ENCODE measurements at regions not wholly inside any gene's neighbourhood (a gene's known extent, or its start where the extent isn't known, plus 50 kb on each side); places are given as distances from the start of the nearest gene placed in this dataset.

- no peak overlapping the region for H3K27ac ChIP-seq (ENCODE audit: low read length)
- no peak overlapping the region for H3K9ac ChIP-seq (ENCODE audit: low read length)
- H3K79me2 ChIP-seq (ENCODE audit: low read length) = no peaks in the 10 kb centered on the region
- TF ChIP-seq EZH2 (IDR thresholded peaks at IDR 0.05; ENCODE audit: low read length, unreplicated experiment) (no peak), EZH2phosphoT487 (IDR thresholded peaks at IDR 0.05; ENCODE audit: borderline replicate concordance, low read length) (no peak)
- TF ChIP-seq, protein P1, sequence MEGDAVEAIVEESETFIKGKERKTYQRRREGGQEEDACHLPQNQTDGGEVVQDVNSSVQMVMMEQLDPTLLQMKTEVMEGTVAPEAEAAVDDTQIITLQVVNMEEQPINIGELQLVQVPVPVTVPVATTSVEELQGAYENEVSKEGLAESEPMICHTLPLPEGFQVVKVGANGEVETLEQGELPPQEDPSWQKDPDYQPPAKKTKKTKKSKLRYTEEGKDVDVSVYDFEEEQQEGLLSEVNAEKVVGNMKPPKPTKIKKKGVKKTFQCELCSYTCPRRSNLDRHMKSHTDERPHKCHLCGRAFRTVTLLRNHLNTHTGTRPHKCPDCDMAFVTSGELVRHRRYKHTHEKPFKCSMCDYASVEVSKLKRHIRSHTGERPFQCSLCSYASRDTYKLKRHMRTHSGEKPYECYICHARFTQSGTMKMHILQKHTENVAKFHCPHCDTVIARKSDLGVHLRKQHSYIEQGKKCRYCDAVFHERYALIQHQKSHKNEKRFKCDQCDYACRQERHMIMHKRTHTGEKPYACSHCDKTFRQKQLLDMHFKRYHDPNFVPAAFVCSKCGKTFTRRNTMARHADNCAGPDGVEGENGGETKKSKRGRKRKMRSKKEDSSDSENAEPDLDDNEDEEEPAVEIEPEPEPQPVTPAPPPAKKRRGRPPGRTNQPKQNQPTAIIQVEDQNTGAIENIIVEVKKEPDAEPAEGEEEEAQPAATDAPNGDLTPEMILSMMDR (conservative IDR thresholded peaks at IDR 0.05; ENCODE audit: low read depth, low read length) = no peak
- no peaks in the 10 kb centered on the region for H3K9me3 ChIP-seq (ENCODE audit: low read length)
- intact Hi-C loops (cut with micrococcal nuclease) = no loop called here
- H3K27me3 ChIP-seq (ENCODE audit: low read length) = no peaks in the 10 kb centered on the region
- no TSS peak for BruUV-seq (replicated peaks)
- H3F3A ChIP-seq (ENCODE audit: low read length, unreplicated experiment) = no peaks in the 10 kb centered on the region
- no peaks in the 10 kb centered on the region for H3K36me3 ChIP-seq (ENCODE audit: low read depth, low read length)
- DNase-seq (no peak), ATAC-seq (no peak)
- H3K9me2 ChIP-seq (replicated peaks; ENCODE audit: low read length) = no peaks in the 10 kb centered on the region
- no peak overlapping the region for H3K4me2 ChIP-seq (ENCODE audit: low read length)
- H3K4me1 ChIP-seq (ENCODE audit: insufficient read depth, low read length) = no peaks in the 10 kb centered on the region
- H4K20me1 ChIP-seq (ENCODE audit: low read length) = no peaks in the 10 kb centered on the region
- ChIA-PET CTCF (no interaction called here), POLR2A (ENCODE audit: unreplicated experiment) (no interaction called here)
- H2AFZ ChIP-seq (ENCODE audit: low read length) = no peak overlapping the region
- no peak overlapping the region for H3K4me3 ChIP-seq (ENCODE audit: low read length)
Measured at GRCh38 chr5:3214838-3215374, 380.7 kb upstream of the IRX1 start.

GRCh38 chr5:3214396-3214795 is 381.2 kb upstream of the IRX1 start:
- Histone ChIP-seq H3K9me3 (ENCODE audit: low read length) (no peaks in the 10 kb centered on the region), H3K27ac (ENCODE audit: low read length) (no peak overlapping the region), H3K4me2 (ENCODE audit: low read length) (no peak overlapping the region), H2AFZ (ENCODE audit: low read length) (no peak overlapping the region), H3K9ac (ENCODE audit: low read length) (no peak overlapping the region), H3K4me1 (ENCODE audit: insufficient read depth, low read length) (no peaks in the 10 kb centered on the region), H3K36me3 (ENCODE audit: low read depth, low read length) (no peaks in the 10 kb centered on the region), H3K27me3 (ENCODE audit: low read length) (no peaks in the 10 kb centered on the region), H3F3A (ENCODE audit: low read length, unreplicated experiment) (no peaks in the 10 kb centered on the region), H3K4me3 (ENCODE audit: low read length) (no peak overlapping the region), H3K79me2 (ENCODE audit: low read length) (no peaks in the 10 kb centered on the region), H3K9me2 (replicated peaks; ENCODE audit: low read length) (no peaks in the 10 kb centered on the region), H4K20me1 (ENCODE audit: low read length) (no peaks in the 10 kb centered on the region)
- ChIA-PET CTCF (no interaction called here), POLR2A (ENCODE audit: unreplicated experiment) (no interaction called here)
- intact Hi-C loops (cut with micrococcal nuclease) = no loop called here
- TF ChIP-seq, protein P1 (conservative IDR thresholded peaks at IDR 0.05; ENCODE audit: low read depth, low read length) = no peak
- TF ChIP-seq EZH2 (IDR thresholded peaks at IDR 0.05; ENCODE audit: low read length, unreplicated experiment) = no peak
- no peak for TF ChIP-seq EZH2phosphoT487 (IDR thresholded peaks at IDR 0.05; ENCODE audit: borderline replicate concordance, low read length)
- ATAC-seq (no peak), DNase-seq (no peak)
- no TSS peak for BruUV-seq (replicated peaks)

DNA sequence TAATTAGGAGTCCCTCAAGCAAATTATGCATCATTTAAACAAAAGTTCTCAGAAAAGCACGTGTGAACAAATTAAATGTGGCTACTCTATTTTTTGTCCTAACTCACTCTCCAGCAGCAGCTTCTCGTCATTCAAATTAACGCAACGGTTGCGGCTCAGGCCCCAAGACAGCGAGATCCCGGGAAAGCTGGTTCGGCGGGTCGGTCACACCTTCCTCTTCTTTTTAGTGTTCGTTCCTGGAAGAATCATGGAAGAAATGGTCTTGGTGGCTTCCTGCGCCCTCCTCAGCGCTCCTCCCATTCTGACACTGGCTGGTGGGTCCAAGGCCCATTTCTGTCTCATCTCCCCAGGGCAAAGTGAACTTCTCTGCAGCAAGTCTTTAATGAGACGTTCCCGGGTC is 382.8 kb upstream of the IRX1 start:
- Histone ChIP-seq H3K4me1 (ENCODE audit: insufficient read depth, low read length) (no peaks in the 10 kb centered on the region), H3K9me3 (ENCODE audit: low read length) (no peaks in the 10 kb centered on the region), H3K27ac (ENCODE audit: low read length) (no peak overlapping the region), H4K20me1 (ENCODE audit: low read length) (no peaks in the 10 kb centered on the region), H3K36me3 (ENCODE audit: low read depth, low read length) (no peaks in the 10 kb centered on the region), H3K4me2 (ENCODE audit: low read length) (no peak overlapping the region), H3K27me3 (ENCODE audit: low read length) (no peaks in the 10 kb centered on the region), H3K79me2 (ENCODE audit: low read length) (no peaks in the 10 kb centered on the region), H3K4me3 (ENCODE audit: low read length) (no peak overlapping the region), H3K9ac (ENCODE audit: low read length) (no peak overlapping the region), H3K9me2 (replicated peaks; ENCODE audit: low read length) (no peaks in the 10 kb centered on the region), H2AFZ (ENCODE audit: low read length) (no peak overlapping the region), H3F3A (ENCODE audit: low read length, unreplicated experiment) (no peaks in the 10 kb centered on the region)
- TF ChIP-seq EZH2 (IDR thresholded peaks at IDR 0.05; ENCODE audit: low read length, unreplicated experiment) = no peak
- no peak for TF ChIP-seq EZH2phosphoT487 (IDR thresholded peaks at IDR 0.05; ENCODE audit: borderline replicate concordance, low read length)
- TF ChIP-seq, protein P1 (conservative IDR thresholded peaks at IDR 0.05; ENCODE audit: low read depth, low read length) = no peak
- ATAC-seq (no peak), DNase-seq (no peak)
- ChIA-PET POLR2A (ENCODE audit: unreplicated experiment) (no interaction called here), CTCF (no interaction called here)
- intact Hi-C loops (cut with micrococcal nuclease) = no loop called here
- no TSS peak for BruUV-seq (replicated peaks)
